Upper lobe of left lung (tissue), 6 donors: ENCODE measurements at regions not wholly inside any gene's neighbourhood (a gene's known extent, or its start where the extent isn't known, plus 50 kb on each side); places are given as distances from the start of the nearest gene placed in this dataset.

Source experiments
- ATAC-seq, 2 donors: fragments of 200-7000 bp; cut with Tn5 transposase; one replicate each; pipeline ENCODE4 v1.9.1; 2022; ENCODE audit warnings: mild to moderate bottlenecking in 2 of 2, moderate library complexity in 2 of 2; ENCODE audit not compliant: low FRiP score in 2 of 2
- DNase-seq, 2 donors: peaks; one replicate each; pipeline ENCODE4 v3.0.0-alpha.2; 2019 to 2020
- H3K27ac ChIP-seq, 4 donors: fragments of 200-600 bp; sonication (generic); one replicate each; pipeline ENCODE4 v1.5.1; 2016 to 2019
- H3K27me3 ChIP-seq, 4 donors: fragments of 200-600 bp; sonication (generic); one replicate each; pipeline ENCODE4 v1.5.1; 2017 to 2019
- H3K36me3 ChIP-seq, 4 donors: fragments of 200-600 bp; sonication (generic); one replicate each; pipeline ENCODE4 v1.5.1; 2016 to 2019
- H3K4me1 ChIP-seq, 4 donors: fragments of 200-600 bp; sonication (generic); one replicate each; pipeline ENCODE4 v1.5.1; 2018 to 2019
- H3K4me3 ChIP-seq, 4 donors: fragments of 200-600 bp; sonication (generic); one replicate each; pipeline ENCODE4 v1.5.1; 2017 to 2019; ENCODE audit warnings: mild to moderate bottlenecking in 2 of 4, moderate library complexity in 1 of 4
- H3K9me3 ChIP-seq, 4 donors: fragments of 200-600 bp; sonication (generic); one replicate each; pipeline ENCODE4 v1.5.1; 2018 to 2019
- EP300 ChIP-seq, 4 donors: sonication (generic); formaldehyde crosslinking; IDR thresholded peaks; one replicate each; pipeline ENCODE4 v1.5.1; 2017; ENCODE audit warnings: antibody characterized with exemption in 4 of 4, control low read depth in 2 of 4
- POLR2A ChIP-seq, 4 donors: fragments of 450-650 bp; IDR thresholded peaks; one replicate each; pipeline ENCODE4 v1.5.1; 2016 to 2017; ENCODE audit warnings: antibody characterized with exemption in 4 of 4, mild to moderate bottlenecking in 2 of 4
- POLR2AphosphoS5 ChIP-seq, 2 donors: sonication (generic); formaldehyde crosslinking; IDR thresholded peaks; one replicate each; pipeline ENCODE4 v1.5.1; 2017; ENCODE audit warnings: antibody characterized with exemption in 2 of 2
- WGBS, 2 donors: methylation state at CpG; one replicate each; pipeline ENCODE4 v1.1.5; 2017 to 2018; 5-methylcytosine and 5-hydroxymethylcytosine counted together
- TF ChIP-seq, protein P1 (sequence below), 6 experiments: fragments of 450-650 bp in 4 of 6; fragments of 200-600 bp in 2 of 6; sonication (generic) in 2 of 6; IDR thresholded peaks; one replicate each; pipeline ENCODE4 v1.5.1; 2016 to 2019; ENCODE audit warnings: antibody characterized with exemption in 6 of 6
- donor health status: DM: no; HTN: no; CAD: no; lungs with moderate emphysema.
- donor health status: DM: no; HTN: yes; CAD: no; lungs with severe emphysema.

DNA sequence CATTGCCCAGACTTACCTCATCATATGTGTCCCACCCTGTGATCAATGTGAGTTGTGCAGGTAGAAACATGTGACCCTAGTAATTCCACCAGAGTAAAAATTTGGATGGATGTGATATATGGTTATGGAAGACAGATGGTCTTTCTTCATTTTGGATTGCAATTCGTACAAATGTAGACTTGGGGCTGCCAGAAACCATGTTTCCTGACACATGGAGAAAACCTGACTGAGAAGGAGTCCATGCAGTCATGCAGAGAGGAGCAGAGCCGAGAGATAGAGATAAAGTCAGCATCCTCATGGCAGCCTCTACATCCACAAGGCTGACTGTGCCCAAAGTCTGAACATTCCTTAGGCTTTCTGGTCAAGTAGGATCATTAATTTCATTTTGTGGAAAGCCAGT, 678.1 kb upstream of the KIRREL3 start:
- Histone ChIP-seq H3K27me3 (no peaks in the 10 kb centered on the region), H3K36me3 (no peaks in the 10 kb centered on the region), H3K4me3 (no peak overlapping the region), H3K27ac (no peak overlapping the region), H3K9me3 (no peaks in the 10 kb centered on the region), H3K4me1 (peaks cover 0 to 5% (median 0%) of the 10 kb centered on the region in 4 donors)
- WGBS, 2 donors, result 74 to 82% methylated on average over 2 of the region's 2 CpGs
- no peak for DNase-seq
- no peak for TF ChIP-seq EP300 (IDR thresholded peaks at IDR 0.05)
- TF ChIP-seq POLR2A (IDR thresholded peaks at IDR 0.05), result no peak
- TF ChIP-seq POLR2AphosphoS5 (IDR thresholded peaks at IDR 0.05), result no peak
- ATAC-seq, result no peak

DNA sequence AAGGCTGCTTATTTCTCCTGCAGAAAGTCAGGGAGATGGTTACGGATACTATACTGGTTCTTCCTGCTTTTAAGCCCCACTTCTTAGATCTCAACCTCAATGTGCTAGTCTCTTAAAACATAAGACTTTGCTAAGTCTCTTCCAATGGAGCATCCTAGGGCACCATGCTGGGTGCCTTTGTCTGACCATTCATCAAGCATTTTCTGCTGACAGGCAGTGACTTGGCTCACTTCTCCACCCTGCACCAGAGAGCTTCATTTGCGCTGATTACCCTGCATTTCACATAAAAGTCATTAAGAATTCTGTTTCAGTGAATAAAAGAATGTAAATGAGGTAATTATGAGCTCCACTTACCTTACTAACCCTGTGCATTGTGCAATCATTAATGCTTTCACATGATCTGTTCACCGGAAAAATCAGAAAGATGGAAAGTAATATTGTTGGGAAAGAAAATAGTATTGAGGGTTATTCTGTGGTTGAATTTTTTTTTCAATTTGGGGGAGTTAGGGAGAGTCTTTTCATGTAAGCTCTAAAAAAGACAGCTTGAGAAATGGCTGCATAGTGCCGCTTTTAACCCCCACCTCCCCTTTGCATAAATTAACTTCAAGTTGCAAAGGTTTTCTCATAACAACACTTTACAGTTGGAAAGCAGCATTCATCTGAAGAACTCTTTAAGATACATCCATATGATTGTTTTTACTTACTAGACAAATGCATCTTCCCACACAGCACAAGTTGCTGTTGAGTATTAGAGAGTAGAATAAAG, 677.3 kb upstream of the KIRREL3 start:
- WGBS, 2 donors, result 83 to 93% methylated on average over 4 of the region's 4 CpGs
- Histone ChIP-seq H3K9me3 (no peaks in the 10 kb centered on the region), H3K36me3 (no peaks in the 10 kb centered on the region), H3K4me3 (no peak overlapping the region), H3K27me3 (no peaks in the 10 kb centered on the region), H3K4me1 (peaks cover 0 to 5% (median 0%) of the 10 kb centered on the region in 4 donors), H3K27ac (no peak overlapping the region)
- no peak for ATAC-seq
- TF ChIP-seq POLR2AphosphoS5 (IDR thresholded peaks at IDR 0.05) (no peak), EP300 (IDR thresholded peaks at IDR 0.05) (no peak), POLR2A (IDR thresholded peaks at IDR 0.05) (no peak)
- TF ChIP-seq, protein P1, sequence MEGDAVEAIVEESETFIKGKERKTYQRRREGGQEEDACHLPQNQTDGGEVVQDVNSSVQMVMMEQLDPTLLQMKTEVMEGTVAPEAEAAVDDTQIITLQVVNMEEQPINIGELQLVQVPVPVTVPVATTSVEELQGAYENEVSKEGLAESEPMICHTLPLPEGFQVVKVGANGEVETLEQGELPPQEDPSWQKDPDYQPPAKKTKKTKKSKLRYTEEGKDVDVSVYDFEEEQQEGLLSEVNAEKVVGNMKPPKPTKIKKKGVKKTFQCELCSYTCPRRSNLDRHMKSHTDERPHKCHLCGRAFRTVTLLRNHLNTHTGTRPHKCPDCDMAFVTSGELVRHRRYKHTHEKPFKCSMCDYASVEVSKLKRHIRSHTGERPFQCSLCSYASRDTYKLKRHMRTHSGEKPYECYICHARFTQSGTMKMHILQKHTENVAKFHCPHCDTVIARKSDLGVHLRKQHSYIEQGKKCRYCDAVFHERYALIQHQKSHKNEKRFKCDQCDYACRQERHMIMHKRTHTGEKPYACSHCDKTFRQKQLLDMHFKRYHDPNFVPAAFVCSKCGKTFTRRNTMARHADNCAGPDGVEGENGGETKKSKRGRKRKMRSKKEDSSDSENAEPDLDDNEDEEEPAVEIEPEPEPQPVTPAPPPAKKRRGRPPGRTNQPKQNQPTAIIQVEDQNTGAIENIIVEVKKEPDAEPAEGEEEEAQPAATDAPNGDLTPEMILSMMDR (IDR thresholded peaks at IDR 0.05), result no peak
- DNase-seq, result no peak

DNA sequence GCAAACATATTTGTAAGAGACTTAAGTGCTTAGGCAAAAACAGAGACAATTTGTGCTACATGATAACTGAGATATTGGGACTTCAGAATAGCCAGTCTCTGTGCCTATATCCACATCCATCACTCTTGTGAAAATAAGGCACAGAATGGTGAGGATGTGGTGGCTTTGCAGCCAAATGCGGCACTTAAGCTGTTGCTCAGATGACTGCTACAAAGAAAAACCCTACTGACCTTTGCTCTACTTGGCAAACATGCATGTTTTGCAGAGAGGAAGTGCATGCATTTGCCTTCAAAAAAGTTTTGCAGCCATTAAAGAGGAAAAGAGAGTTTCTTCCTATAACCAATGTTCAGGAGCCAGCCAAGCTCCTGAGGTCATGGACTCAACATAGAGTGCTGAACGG, 675.0 kb upstream of the KIRREL3 start:
- 44 to 53% methylated on average over 2 of the region's 2 CpGs for WGBS, 2 donors
- no peak for DNase-seq
- H3K4me1 ChIP-seq, result peaks cover 0 to 5% (median 0%) of the 10 kb centered on the region in 4 donors
- ATAC-seq, result no peak
- no peak overlapping the region for H3K4me3 ChIP-seq
- no peaks in the 10 kb centered on the region for H3K9me3 ChIP-seq
- no peak for TF ChIP-seq POLR2AphosphoS5 (IDR thresholded peaks at IDR 0.05)
- TF ChIP-seq EP300 (IDR thresholded peaks at IDR 0.05), result no peak
- TF ChIP-seq POLR2A (IDR thresholded peaks at IDR 0.05), result no peak
- TF ChIP-seq, protein P1 (IDR thresholded peaks at IDR 0.05), result no peak
- no peaks in the 10 kb centered on the region for H3K27me3 ChIP-seq
- no peaks in the 10 kb centered on the region for H3K36me3 ChIP-seq
- no peak overlapping the region for H3K27ac ChIP-seq

DNA sequence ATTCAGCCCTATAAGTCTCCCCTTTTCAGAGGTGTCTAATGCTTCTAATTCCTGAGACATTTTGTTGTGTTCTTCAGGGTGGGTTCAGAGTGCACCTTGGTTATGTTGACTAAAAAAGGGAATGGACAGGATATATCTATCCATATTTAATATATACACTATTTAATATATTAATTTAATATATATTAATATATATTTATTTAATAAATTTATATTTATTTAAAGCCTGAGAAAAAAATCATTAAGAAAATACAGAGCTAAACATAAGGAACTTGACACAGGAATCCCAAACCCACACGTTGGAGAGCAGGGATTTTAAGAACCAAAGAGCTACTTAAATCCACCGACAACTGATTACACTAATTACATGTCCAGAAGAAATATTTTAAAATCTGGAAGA, 674.2 kb upstream of the KIRREL3 start:
- H3K27ac ChIP-seq, result no peak overlapping the region
- WGBS, 2 donors, result 87% methylated on average over 2 of the region's 2 CpGs
- peaks cover 0 to 5% (median 0%) of the 10 kb centered on the region in 4 donors for H3K4me1 ChIP-seq
- no peak for ATAC-seq
- TF ChIP-seq POLR2AphosphoS5 (IDR thresholded peaks at IDR 0.05) (no peak), EP300 (IDR thresholded peaks at IDR 0.05) (no peak), POLR2A (IDR thresholded peaks at IDR 0.05) (no peak)
- TF ChIP-seq, protein P1 (IDR thresholded peaks at IDR 0.05), result no peak
- no peaks in the 10 kb centered on the region for H3K9me3 ChIP-seq
- no peaks in the 10 kb centered on the region for H3K36me3 ChIP-seq
- H3K4me3 ChIP-seq, result no peak overlapping the region
- H3K27me3 ChIP-seq, result no peaks in the 10 kb centered on the region
- no peak for DNase-seq

DNA sequence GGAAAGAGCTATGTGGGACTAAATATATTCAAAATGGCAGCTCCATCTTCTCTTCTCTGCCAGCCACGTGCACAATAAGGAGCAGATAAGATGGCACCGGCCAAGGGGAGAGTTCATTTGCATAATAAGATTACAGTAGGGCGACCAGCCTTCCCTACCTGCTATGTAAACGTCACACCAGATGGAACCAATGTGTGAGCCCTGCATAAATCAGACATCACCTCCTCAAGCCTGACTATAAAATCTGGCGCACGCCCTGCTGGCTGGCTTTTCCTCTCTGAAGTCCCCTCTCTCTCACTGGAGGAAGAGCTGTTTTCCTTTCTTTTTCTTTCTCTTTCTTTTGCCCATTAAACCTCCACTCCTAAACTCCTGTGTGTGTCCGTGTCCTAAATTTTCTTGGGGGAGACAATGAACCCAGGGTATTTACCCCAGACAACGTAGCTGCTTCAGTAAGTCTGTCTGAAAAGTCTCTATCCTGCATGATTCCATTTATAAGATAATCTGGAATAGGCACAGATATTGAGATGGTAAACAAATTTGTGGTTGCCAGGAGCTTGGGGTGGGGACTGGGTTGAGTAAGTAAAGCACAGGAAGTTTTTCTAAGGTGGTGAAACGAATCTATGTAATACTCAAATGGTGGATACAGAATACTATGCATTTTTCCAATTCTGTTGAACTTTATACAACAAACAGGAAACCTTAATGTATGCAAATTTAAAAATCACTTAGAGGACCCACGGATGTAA, 670.0 kb upstream of the KIRREL3 start:
- H3K4me1 ChIP-seq, result peaks cover 0 to 4% (median 0%) of the 10 kb centered on the region in 4 donors
- TF ChIP-seq POLR2AphosphoS5 (IDR thresholded peaks at IDR 0.05) (no peak), POLR2A (IDR thresholded peaks at IDR 0.05) (no peak), EP300 (IDR thresholded peaks at IDR 0.05) (no peak)
- TF ChIP-seq, protein P1 (IDR thresholded peaks at IDR 0.05), result no peak
- ATAC-seq, result no peak
- H3K4me3 ChIP-seq, result no peak overlapping the region
- no peak for DNase-seq
- 55 to 67% methylated on average over 10 of the region's 10 CpGs for WGBS, 2 donors
- H3K36me3 ChIP-seq, result no peaks in the 10 kb centered on the region
- no peaks in the 10 kb centered on the region for H3K27me3 ChIP-seq
- no peak overlapping the region for H3K27ac ChIP-seq
- H3K9me3 ChIP-seq, result peaks cover 0 to 3% (median 0%) of the 10 kb centered on the region in 4 donors
